ENCODE measurements at regions not wholly inside any gene's neighbourhood (a gene's known extent, or its start where the extent isn't known, plus 50 kb on each side); places are given as distances from the start of the nearest gene placed in this dataset.

DNA sequence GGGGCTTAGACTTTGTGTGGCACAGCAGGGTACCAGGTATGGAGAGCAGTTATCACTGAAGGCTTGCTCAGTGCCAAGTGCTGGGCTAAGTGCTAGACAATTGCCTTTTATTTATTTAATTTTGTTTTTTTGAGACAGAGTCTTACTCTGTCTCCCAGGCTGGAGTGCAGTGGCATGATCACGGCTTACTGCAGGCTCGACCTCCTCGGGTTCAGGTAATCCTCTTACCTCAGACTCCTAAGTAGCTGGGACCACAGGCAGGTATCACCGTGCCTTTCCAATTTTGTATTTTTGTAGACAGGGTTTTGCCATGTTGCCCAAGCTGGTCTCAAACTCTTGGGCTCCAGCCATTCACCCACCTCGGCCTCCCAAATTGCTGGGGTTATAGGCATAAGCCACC, 256.9 kb downstream of the ZNF536 start:
- DNase-seq: no peak

DNA sequence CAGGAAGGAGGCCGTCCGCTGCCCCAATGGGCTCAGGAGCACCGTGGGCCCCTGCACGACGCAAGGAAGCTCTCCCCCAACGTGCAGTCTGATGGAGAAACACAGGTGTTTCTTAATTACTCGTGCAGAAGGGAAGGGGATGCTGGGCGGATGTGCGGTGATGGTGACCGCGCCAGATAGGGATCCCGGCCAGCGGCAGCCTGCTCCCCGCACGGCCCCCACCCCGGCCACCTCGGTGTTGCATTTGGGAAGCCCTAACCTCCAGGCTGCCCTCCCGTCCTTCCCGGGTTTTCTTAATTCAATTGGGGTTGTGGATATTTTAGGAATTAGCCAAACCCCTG, 254.4 kb downstream of the ZNF536 start:
- no peak for DNase-seq

DNA sequence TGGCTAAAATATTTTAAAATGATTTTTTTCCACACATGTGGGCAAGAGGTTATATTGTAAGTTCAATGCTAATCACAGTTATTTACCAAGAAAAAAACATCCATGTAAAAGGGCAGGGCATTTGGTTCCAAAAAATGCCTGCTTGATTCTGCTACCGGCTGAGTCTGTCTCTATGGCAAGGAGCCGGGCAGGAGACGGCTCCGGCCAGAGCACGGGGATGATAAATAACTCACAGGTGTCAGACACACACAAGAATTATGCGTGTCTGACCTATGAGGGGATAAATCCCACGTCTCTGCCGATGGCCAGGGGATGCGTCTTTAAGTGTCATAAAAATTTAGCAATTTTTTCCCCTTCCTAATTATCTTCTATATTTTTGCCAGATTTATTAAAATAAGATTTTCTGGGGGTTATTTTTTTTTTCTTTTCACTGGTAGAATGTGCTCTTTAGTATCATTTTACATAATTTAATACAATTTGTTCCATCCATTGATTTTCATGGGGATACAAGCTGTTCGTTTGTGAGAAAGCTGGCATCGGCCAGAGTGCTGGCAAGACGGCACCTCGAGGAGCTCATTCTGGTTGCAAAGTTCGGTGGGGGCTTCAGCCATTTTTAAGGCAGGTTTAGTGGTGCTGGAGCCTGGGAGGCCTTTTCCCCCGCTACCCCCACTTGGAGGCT, 253.9 kb downstream of the ZNF536 start:
- no peak for DNase-seq

DNA sequence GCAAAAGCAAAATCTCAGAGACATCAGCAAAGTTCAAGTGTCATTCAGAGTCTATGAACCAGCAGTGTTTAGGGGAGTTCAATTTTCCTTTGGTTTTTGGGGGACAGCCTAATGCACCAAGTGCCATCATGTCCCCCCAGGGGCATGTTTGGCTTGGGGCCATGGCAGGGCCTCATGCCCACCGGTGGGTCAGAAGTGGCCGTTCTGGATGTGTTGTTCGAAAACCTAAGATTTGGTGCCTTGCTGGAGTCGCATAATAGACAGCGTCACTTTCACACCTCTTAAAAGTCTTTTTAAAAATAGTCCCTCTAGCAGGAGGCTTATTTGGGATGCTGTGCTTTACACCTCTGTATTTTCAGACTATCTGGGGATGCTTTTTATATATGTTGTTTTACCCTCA, 250.1 kb downstream of the ZNF536 start:
- no peak for DNase-seq

DNA sequence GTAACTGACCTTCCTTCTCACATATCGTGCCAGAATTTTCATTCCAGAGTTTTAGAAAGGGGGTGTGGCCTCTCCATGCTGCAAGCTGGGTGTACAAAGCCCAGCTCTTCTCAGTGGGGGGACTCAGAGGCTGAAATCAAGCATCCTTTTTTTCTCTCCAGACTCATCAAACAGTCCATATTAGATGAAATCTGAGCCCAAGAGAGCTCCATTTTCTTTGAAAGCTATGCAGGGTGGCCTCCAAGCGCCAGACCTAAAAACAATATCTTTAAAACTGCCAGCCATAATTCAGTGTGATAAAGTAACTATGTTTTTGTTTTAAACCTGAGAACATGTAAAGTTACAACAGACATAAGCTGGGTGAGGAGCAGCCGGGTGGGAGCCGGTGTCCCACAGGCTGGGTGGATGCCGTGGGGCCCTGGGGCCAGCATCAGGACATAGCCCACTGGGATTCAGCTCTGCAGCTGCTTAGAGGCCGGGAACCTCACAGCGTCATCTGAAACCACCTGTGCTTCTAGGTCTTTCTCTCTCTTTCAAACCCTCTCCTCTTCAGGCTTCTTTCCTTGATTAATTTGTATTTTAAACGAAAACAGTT, 249.2 kb downstream of the ZNF536 start:
- peak; percentile 15 for DNase-seq

DNA sequence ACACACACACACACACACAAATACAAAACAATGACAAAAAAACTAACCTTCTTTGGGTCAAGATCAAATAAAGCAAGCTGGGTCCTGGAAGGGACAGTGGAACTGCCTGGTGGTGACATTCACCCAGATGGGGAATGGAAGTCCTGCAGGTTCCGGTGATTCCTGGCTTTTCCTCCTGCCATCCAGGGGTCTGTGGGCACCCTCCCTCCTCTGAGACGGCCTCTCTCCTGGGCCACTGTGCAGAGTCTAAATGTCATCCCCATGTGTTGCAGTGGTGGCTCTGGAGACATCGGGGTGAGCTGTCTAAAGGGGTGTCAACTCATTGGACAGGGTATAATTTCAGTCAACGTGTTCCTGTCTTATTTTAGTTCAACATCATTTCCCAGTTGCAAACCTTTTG, 248.2 kb downstream of the ZNF536 start:
- no peak for DNase-seq

DNA sequence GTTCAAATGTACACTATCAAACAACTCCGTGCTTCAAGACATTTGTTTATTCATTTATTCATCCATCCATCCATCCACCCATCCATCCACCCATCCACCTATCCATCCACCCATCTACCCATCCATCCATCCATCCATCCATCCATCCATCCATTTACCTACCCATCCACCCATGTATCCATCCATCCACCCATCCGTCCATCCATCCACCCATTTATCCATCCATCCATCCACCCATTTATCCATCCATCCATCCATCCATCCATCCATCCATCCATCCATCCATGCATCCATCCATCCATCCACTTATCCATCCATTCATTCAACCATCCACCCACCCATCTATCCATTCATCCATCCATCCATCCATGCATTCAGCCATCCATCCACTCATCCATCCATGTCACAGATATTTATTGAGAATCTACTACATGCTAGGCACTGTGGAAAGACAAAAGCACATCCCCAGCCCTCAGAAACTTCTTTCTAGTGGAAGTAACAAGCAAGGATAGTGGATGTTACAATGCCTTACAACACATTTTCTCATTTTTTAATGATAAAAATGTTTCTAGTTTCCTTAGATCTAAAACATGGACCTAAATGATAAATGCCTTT, 237.6 kb downstream of the ZNF536 start:
- no peak for DNase-seq

DNA sequence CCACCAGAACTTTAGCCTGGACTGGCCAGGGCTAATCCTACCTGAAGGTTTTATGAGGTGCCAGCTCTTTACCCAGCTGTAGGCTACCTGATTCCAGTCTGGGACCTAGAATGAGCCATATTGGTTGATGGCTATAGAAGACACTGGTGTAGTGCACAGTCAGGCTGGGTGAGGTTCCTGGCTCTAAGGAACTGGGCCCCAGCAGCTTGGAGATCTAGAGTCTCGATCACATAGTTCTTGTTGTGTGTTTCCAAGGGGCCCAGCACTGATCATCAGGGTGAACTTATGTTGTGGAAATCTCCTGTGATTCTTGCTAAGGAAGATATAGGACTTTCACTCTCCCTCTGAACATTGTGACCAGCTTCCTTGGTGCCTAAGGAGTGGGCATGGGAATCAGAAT, 236.3 kb downstream of the ZNF536 start:
- no peak for DNase-seq
